Amygdala (tissue), 56 donors: ENCODE measurements at regions not wholly inside any gene's neighbourhood (a gene's known extent, or its start where the extent isn't known, plus 50 kb on each side); places are given as distances from the start of the nearest gene placed in this dataset.
"Not testable (repeated sequence)": the region's sequence is repeated elsewhere in the genome, so short reads cannot be mapped to it uniquely, and the experiment has no call there.

ENCODE experiments used
- DNase-seq, 56 donors: peaks; one replicate each; lab custom pipeline; 2025; lab: John Stamatoyannopoulos, UW

- DNase-seq = peak in 3 of 56 donors; percentile 2 to 9 (median 4)
Measured at GRCh38 chr10:16231176-16231575, 205.6 kb upstream of the PTER start.

- DNase-seq = no peak
Measured at GRCh38 chr10:16231734-16232435, 204.9 kb upstream of the PTER start.

- no peak for DNase-seq
Measured at GRCh38 chr10:16232441-16232840, 204.4 kb upstream of the PTER start.

- no peak for DNase-seq
Measured at GRCh38 chr10:16234916-16235315, 201.9 kb upstream of the PTER start.

GRCh38 chr10:16242446-16242845, 194.4 kb upstream of the PTER start:
- no peak for DNase-seq

- no peak for DNase-seq
Measured at GRCh38 chr10:16242859-16243613, 193.8 kb upstream of the PTER start.

- not testable (repeated sequence) for DNase-seq
Measured at GRCh38 chr10:16250136-16250535, 186.7 kb upstream of the PTER start.

GRCh38 chr10:16256336-16256735, 180.5 kb upstream of the PTER start:
- no peak for DNase-seq

- DNase-seq = peak in 1 of 56 donors; percentile 4
Measured at GRCh38 chr10:16258291-16259040, 178.3 kb upstream of the PTER start.

GRCh38 chr10:16259726-16260125, 177.1 kb upstream of the PTER start:
- DNase-seq = peak in 3 of 56 donors; percentile 10 to 12 (median 12)

- DNase-seq = no peak
Measured at GRCh38 chr10:16260388-16260787, 176.4 kb upstream of the PTER start.

- peak in 2 of 56 donors; percentile 5 to 18 for DNase-seq
Measured at GRCh38 chr10:16271571-16271970, 165.2 kb upstream of the PTER start.

- DNase-seq = no peak
Measured at GRCh38 chr10:16274911-16275310, 161.9 kb upstream of the PTER start.

- peak in 5 of 56 donors; percentile 5 to 38 (median 25) for DNase-seq
Measured at GRCh38 chr10:16280595-16280994, 156.2 kb upstream of the PTER start.

- no peak for DNase-seq
Measured at GRCh38 chr10:16292366-16292765, 144.4 kb upstream of the PTER start.

GRCh38 chr10:16297069-16297468, 139.7 kb upstream of the PTER start:
- no peak for DNase-seq

- DNase-seq = no peak
Measured at GRCh38 chr10:16297642-16298041, 139.2 kb upstream of the PTER start.

GRCh38 chr10:16304311-16304710, 132.5 kb upstream of the PTER start:
- no peak for DNase-seq

GRCh38 chr10:16310440-16310839, 126.4 kb upstream of the PTER start:
- DNase-seq = no peak

GRCh38 chr10:16314259-16314658, 122.6 kb upstream of the PTER start:
- DNase-seq = no peak

GRCh38 chr10:16316733-16317390, 119.9 kb upstream of the PTER start:
- no peak for DNase-seq
